ENCODE measurements at regions not wholly inside any gene's neighbourhood (a gene's known extent, or its start where the extent isn't known, plus 50 kb on each side); places are given as distances from the start of the nearest gene placed in this dataset.

DNA sequence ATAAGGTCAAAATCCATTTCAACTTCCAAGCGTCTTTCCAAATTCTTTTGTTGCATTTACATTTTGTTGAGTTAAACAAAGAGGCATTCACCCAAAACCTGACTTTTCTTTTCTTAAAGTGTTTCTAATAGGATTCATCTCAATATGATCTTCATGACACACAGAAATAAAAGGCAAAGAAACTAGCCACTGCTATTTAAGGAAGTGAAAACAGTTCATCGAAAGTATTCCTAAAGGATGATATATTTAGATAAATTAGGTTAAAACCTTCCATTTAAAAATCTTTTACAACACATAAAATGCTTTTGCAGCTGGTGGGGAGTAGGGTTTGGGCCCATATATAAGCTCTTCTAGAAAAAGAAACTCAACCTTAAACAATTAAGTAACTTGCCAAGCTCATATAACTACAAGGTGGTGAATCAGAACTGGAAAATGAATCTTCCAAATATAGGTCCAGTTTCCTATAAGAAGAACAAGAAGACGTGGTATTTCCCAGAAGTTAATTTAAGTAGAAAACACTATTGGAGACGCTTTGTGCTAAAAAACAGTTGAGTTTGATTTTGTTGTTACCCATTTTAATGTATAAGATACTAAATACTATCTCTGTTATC, 336.0 kb upstream of the HNRNPA3 start:
- TF ChIP-seq, protein P1, sequence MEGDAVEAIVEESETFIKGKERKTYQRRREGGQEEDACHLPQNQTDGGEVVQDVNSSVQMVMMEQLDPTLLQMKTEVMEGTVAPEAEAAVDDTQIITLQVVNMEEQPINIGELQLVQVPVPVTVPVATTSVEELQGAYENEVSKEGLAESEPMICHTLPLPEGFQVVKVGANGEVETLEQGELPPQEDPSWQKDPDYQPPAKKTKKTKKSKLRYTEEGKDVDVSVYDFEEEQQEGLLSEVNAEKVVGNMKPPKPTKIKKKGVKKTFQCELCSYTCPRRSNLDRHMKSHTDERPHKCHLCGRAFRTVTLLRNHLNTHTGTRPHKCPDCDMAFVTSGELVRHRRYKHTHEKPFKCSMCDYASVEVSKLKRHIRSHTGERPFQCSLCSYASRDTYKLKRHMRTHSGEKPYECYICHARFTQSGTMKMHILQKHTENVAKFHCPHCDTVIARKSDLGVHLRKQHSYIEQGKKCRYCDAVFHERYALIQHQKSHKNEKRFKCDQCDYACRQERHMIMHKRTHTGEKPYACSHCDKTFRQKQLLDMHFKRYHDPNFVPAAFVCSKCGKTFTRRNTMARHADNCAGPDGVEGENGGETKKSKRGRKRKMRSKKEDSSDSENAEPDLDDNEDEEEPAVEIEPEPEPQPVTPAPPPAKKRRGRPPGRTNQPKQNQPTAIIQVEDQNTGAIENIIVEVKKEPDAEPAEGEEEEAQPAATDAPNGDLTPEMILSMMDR (IDR thresholded peaks at IDR 0.05 in 4 of 5, conservative IDR thresholded peaks at IDR 0.05 in 1 of 5), result no peak
- TF ChIP-seq POLR2A (IDR thresholded peaks at IDR 0.05), result no peak
